GM13977 (cell line): ENCODE measurements at regions not wholly inside any gene's neighbourhood (a gene's known extent, or its start where the extent isn't known, plus 50 kb on each side); places are given as distances from the start of the nearest gene placed in this dataset.
"Not testable (repeated sequence)": the region's sequence is repeated elsewhere in the genome, so short reads cannot be mapped to it uniquely, and the experiment has no call there.

Experiments used
- DNase-seq: peaks from one replicate; pipeline ENCODE4 v3.0.0; 2012; ENCODE audit warnings: low spot score
- in situ Hi-C: fragments of 300-500 bp; cut with MboI; formaldehyde crosslinking; loops from one replicate; pipeline ENCODE4 v1.12.0; 2022; ENCODE audit warnings: low sequenced_read_pairs, low pct_unique_long_range_greater_than_20kb, mixed read lengths, inconsistent platforms; ENCODE audit not compliant: unreplicated experiment
- TF ChIP-seq, protein P1 (sequence below): IDR thresholded peaks from 2 replicates; pipeline ENCODE4 v1.5.1; 2012; ENCODE audit warnings: mild to moderate bottlenecking, control low read depth; ENCODE audit not compliant: insufficient read depth; ENCODE audit errors: extremely low read depth, missing control alignments

DNA sequence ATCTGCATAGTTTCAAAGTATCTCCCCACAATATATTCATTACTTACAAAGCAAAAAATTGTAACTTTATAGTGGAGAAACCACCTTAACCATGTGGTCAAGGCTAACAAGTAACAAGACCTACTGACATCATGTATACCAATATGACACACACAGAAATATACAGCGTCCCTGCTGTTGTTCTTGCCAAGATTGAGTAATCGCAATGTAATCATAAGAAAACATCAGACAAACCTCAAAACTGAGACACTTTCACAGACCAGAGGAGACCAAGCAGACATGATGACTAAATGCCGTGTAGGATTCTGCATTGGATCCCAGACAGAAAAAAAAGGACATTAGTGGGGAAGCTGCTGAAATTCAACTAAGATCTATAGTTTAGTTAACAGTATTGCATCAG is 123.0 kb downstream of the ACAA2 start:
- TF ChIP-seq, protein P1, sequence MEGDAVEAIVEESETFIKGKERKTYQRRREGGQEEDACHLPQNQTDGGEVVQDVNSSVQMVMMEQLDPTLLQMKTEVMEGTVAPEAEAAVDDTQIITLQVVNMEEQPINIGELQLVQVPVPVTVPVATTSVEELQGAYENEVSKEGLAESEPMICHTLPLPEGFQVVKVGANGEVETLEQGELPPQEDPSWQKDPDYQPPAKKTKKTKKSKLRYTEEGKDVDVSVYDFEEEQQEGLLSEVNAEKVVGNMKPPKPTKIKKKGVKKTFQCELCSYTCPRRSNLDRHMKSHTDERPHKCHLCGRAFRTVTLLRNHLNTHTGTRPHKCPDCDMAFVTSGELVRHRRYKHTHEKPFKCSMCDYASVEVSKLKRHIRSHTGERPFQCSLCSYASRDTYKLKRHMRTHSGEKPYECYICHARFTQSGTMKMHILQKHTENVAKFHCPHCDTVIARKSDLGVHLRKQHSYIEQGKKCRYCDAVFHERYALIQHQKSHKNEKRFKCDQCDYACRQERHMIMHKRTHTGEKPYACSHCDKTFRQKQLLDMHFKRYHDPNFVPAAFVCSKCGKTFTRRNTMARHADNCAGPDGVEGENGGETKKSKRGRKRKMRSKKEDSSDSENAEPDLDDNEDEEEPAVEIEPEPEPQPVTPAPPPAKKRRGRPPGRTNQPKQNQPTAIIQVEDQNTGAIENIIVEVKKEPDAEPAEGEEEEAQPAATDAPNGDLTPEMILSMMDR = no peak
- no peak for DNase-seq
- in situ Hi-C loops = no loop called here

- TF ChIP-seq, protein P1 = no peak
- no peak for DNase-seq
- in situ Hi-C loops = no loop called here
These were observed 123.5 kb downstream of the LIPG start for GRCh38 chr18:49685231-49685942.

DNA sequence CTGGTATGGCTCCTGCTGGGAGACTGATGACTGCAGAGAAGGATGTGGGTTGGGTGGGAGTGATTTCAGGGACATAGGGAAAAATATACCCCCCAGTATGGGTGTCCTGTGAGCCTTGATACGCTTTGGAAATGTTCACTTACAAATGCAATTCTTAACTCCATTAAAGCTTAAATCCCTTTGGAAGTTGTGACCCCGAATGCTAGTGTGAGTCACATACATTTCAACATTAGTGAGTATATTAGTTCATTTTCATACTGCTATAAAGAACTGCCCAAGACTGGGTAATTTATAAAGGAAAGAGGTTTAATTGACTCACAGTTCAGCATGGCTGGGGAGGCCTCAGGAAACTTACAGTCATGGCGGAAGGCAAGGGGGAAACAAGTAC is 120.9 kb downstream of the LIPG start:
- in situ Hi-C loops = not testable (repeated sequence)

GRCh38 chr18:49682173-49682802 is 120.4 kb downstream of the LIPG start:
- in situ Hi-C loops = no loop called here
- no peak for DNase-seq
- TF ChIP-seq, protein P1 = no peak

More for the DNA sequence above, 120.9 kb downstream of the LIPG start:
- DNase-seq = not testable (repeated sequence)

GRCh38 chr18:49681387-49681786 is 119.5 kb downstream of the LIPG start:
- TF ChIP-seq, protein P1 = no peak
- in situ Hi-C loops = no loop called here
- DNase-seq = no peak

DNA sequence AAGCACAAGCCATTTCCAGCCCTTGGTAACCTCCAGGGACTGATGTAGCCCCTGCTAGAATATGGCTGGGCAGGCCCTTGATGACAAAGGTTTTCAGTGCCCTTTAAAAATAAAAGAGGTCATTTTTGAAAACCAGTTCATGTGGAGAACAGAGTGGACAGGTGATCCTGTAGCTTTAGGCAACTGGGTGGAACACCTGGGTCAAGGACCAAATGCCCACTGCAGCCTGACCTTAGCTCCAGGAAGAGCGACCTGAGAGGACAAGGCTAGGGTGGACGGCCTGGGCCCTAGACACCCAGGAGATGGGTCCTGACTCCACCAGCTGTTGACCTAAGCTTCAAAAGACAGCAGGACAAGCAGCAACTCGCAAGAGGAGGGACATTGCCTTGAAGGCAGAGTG is 116.6 kb downstream of the LIPG start:
- no peak for DNase-seq
- TF ChIP-seq, protein P1 = no peak
- in situ Hi-C loops = no loop called here

DNA sequence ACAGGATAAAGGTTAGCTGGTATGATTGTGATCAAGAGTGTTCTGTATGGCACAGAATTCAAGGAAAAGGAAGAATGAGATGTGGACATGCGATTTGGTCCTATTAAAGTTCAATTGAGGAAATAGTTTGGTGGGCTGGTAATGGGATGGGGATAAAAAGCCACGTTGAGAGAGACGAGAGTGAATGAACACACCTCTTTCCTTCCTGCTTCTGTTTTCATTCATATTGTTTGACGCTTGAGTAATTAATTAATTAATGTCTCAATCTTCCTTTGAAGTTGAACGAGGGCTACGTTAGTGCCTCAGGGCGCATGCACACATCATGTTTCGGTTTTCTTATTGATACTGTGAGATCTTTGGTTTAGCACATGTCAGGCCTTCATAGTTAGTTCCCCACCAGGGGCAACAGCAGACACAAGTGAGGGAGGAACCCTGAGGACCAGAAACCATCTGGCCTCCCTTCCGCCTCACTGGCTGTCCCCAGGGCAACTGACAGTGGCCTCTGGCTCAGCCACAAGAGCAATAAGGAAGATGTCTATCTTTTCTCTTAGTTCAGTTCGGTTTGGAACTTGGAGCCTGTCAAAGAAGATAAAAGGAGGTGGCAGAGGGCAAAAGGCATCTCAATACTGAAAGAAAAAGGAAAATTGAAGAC is 116.0 kb downstream of the LIPG start:
- DNase-seq = no peak
- in situ Hi-C loops = no loop called here
- TF ChIP-seq, protein P1 = no peak
